Peyer's patch (tissue), 4 donors: ENCODE measurements at regions not wholly inside any gene's neighbourhood (a gene's known extent, or its start where the extent isn't known, plus 50 kb on each side); places are given as distances from the start of the nearest gene placed in this dataset.
"Not testable (repeated sequence)": the region's sequence is repeated elsewhere in the genome, so short reads cannot be mapped to it uniquely, and the experiment has no call there.

ENCODE experiments used
- DNase-seq, 3 donors: peaks; one replicate each; pipeline ENCODE4 v3.0.0-alpha.2; 2017 to 2019
- H3K27ac ChIP-seq, 4 donors: fragments of 200-600 bp; sonication (generic); one replicate each; pipeline ENCODE4 v1.5.1; 2016 to 2019
- H3K27me3 ChIP-seq, 2 donors: fragments of 200-600 bp; sonication (generic); one replicate each; pipeline ENCODE4 v1.5.1; 2019
- H3K36me3 ChIP-seq, 3 donors: fragments of 200-600 bp; sonication (generic); one replicate each; pipeline ENCODE4 v1.5.1; 2016 to 2019
- H3K4me1 ChIP-seq, 4 donors: fragments of 200-600 bp; sonication (generic); one replicate each; pipeline ENCODE4 v1.5.1; 2016 to 2019
- H3K4me3 ChIP-seq, 4 donors: fragments of 200-600 bp; sonication (generic); 1 replicate in 3 of 4; 2 replicates in 1 of 4; pipeline ENCODE4 v1.5.1; 2016 to 2019; ENCODE audit warnings: mild to moderate bottlenecking in 1 of 4
- H3K9me3 ChIP-seq, 4 donors: fragments of 200-600 bp; sonication (generic); one replicate each; pipeline ENCODE4 v1.5.1; 2016 to 2019; ENCODE audit warnings: mild to moderate bottlenecking in 1 of 4
- CTCF ChIP-seq, 6 experiments: fragments of 450-650 bp in 4 of 6; fragments of 200-600 bp in 2 of 6; sonication (generic) in 1 of 6; IDR thresholded peaks; one replicate each; pipeline ENCODE4 v1.5.1; 2017 to 2019; ENCODE audit warnings: antibody characterized with exemption in 6 of 6, mild to moderate bottlenecking in 3 of 6, moderate library complexity in 1 of 6
- POLR2A ChIP-seq, 2 donors: fragments of 450-650 bp; IDR thresholded peaks; one replicate each; pipeline ENCODE4 v1.5.1; 2017; ENCODE audit warnings: antibody characterized with exemption in 2 of 2, mild to moderate bottlenecking in 2 of 2, moderate library complexity in 2 of 2

- H3K9me3 ChIP-seq = no peaks in the 10 kb centered on the region
- H3K27me3 ChIP-seq = no peaks in the 10 kb centered on the region
- DNase-seq = no peak
- H3K27ac ChIP-seq = no peak overlapping the region
- H3K36me3 ChIP-seq = no peaks in the 10 kb centered on the region
- H3K4me1 ChIP-seq = no peaks in the 10 kb centered on the region
- TF ChIP-seq POLR2A (IDR thresholded peaks at IDR 0.05) (no peak), CTCF (IDR thresholded peaks at IDR 0.05) (no peak)
- no peak overlapping the region for H3K4me3 ChIP-seq
Measured at GRCh38 chr4:57734104-57734670, 624.0 kb upstream of the IGFBP7 start.

- DNase-seq, H3K9me3 ChIP-seq, H3K4me3 ChIP-seq, H3K4me1 ChIP-seq, H3K27ac ChIP-seq, H3K36me3 ChIP-seq, H3K27me3 ChIP-seq: not testable (repeated sequence)
Measured at GRCh38 chr4:57729775-57730570, 619.8 kb upstream of the IGFBP7 start.

GRCh38 chr4:57726154-57726553 lies 616.0 kb upstream of the IGFBP7 start:
- no peak overlapping the region for H3K4me3 ChIP-seq
- H3K27me3 ChIP-seq = no peaks in the 10 kb centered on the region
- no peaks in the 10 kb centered on the region for H3K9me3 ChIP-seq
- TF ChIP-seq CTCF (IDR thresholded peaks at IDR 0.05) (no peak), POLR2A (IDR thresholded peaks at IDR 0.05) (no peak)
- no peaks in the 10 kb centered on the region for H3K36me3 ChIP-seq
- H3K27ac ChIP-seq = no peak overlapping the region
- DNase-seq = no peak
- H3K4me1 ChIP-seq = no peaks in the 10 kb centered on the region

GRCh38 chr4:57719456-57719855 lies 609.3 kb upstream of the IGFBP7 start:
- no peaks in the 10 kb centered on the region for H3K9me3 ChIP-seq
- H3K4me3 ChIP-seq = no peak overlapping the region
- H3K27ac ChIP-seq = no peak overlapping the region
- no peak for TF ChIP-seq CTCF (IDR thresholded peaks at IDR 0.05)
- TF ChIP-seq POLR2A (IDR thresholded peaks at IDR 0.05) = no peak
- H3K36me3 ChIP-seq = no peaks in the 10 kb centered on the region
- H3K4me1 ChIP-seq = no peaks in the 10 kb centered on the region
- no peak for DNase-seq
- H3K27me3 ChIP-seq = no peaks in the 10 kb centered on the region

GRCh38 chr4:57714313-57714712 lies 604.1 kb upstream of the IGFBP7 start:
- not testable (repeated sequence) for H3K27me3 ChIP-seq, DNase-seq, H3K9me3 ChIP-seq

GRCh38 chr4:57710053-57710452 lies 599.9 kb upstream of the IGFBP7 start:
- no peak overlapping the region for H3K4me3 ChIP-seq
- no peak overlapping the region for H3K27ac ChIP-seq
- no peaks in the 10 kb centered on the region for H3K4me1 ChIP-seq
- H3K9me3 ChIP-seq = no peaks in the 10 kb centered on the region
- no peaks in the 10 kb centered on the region for H3K36me3 ChIP-seq
- TF ChIP-seq CTCF (IDR thresholded peaks at IDR 0.05) (no peak), POLR2A (IDR thresholded peaks at IDR 0.05) (no peak)
- no peaks in the 10 kb centered on the region for H3K27me3 ChIP-seq
- DNase-seq = no peak

More at GRCh38 chr4:57714313-57714712, 604.1 kb upstream of the IGFBP7 start:
- H3K4me3 ChIP-seq, H3K4me1 ChIP-seq, H3K36me3 ChIP-seq, H3K27ac ChIP-seq: not testable (repeated sequence)
